GM19438 (cell line): ENCODE measurements at regions not wholly inside any gene's neighbourhood (a gene's known extent, or its start where the extent isn't known, plus 50 kb on each side); places are given as distances from the start of the nearest gene placed in this dataset.
"Not testable (repeated sequence)": the region's sequence is repeated elsewhere in the genome, so short reads cannot be mapped to it uniquely, and the experiment has no call there.

Experiments
- ATAC-seq: cut with Tn5 transposase; IDR thresholded peaks from one replicate; pipeline ENCODE4 v1.9.1; 2021; ENCODE audit warnings: low read depth; ENCODE audit not compliant: unreplicated experiment

- not testable (repeated sequence) for ATAC-seq
Measured at GRCh38 chr2:89786642-89787041, 1095.2 kb downstream of the RPIA start.

DNA sequence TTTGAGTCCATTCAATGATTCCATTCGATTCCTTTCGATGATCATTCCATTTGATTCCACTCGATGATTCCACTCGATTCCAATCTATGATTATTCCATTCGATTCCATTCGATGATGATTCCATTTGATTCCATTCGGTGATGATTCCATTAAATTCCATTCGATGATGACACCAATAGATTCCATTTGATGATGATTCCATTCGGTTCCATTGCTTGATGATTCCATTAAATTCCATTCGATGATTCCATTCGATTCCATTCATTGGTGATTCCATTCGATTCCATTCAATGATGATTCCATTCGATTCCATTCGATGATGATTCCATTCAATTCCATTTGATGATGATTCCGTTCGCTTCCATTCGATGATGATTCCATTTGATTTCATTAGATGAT, 1104.1 kb downstream of the RPIA start:
- not testable (repeated sequence) for ATAC-seq

DNA sequence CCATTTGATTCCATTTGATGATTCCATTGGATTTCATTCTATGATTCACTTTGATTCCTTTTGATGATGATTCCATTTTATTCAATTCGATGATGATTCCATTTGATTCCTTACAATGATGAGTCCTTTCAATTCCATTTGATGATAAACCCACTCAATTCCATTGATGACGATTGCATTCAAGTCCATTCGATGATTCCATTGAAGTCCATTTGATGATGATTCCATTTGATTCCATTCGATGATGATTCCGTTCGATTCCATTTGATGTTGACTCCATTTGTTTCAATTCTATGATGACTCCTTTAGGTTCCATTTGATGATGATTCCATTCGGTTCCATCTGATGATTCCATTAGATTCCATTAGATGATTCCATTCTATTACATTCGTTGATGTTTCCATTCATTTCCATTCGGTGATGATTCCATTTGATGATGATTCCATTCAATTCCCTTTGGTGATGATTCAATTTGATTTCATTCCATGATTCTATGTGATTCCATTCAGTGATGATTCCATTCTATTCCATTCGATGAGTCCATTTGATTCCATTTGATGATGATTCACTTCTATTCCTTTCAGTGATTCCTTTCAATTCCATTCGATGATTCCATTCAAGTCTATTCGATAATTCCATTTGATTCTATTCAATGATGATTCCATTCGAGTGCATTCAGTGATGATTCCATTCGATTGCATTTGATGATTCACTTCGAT, 1106.0 kb downstream of the RPIA start:
- no peak for ATAC-seq

DNA sequence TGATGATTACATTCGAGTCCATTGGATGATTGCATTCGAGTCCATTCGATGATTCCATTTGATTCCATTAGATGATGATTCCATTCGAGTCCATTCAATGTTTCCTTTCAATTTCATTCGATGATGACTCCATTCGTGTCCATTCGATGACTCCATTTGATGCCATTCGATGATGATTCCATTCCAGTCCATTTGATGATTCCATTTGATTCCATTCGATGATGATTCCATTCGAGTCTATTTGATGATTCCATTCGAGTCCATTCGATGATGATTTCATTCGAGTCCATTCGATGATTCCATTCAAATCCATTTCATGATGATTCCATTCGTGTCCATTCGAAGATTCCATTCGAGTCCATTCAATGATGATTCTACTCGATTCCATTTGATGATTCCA, 1109.7 kb downstream of the RPIA start:
- not testable (repeated sequence) for ATAC-seq

- not testable (repeated sequence) for ATAC-seq
Measured at GRCh38 chr2:89806363-89806762, 1114.9 kb downstream of the RPIA start.

DNA sequence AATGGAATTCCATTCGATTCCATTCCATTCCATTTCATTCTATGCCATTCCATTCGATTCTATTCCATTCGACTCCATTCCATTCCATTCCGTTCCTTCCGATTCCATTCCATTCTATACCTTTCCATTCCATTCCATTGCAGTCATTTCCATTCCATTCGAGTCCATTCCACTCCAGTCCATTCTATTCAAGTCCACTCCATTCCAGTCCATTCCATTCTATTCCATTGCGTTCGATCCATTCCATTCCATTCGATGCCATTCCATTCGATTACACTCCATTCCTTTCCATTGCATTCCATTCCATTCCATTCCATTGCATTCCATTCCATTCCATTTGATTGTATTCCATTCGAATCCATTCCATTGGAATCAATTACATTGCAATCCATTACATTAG, 1119.8 kb downstream of the RPIA start:
- no peak for ATAC-seq

GRCh38 chr2:89811910-89812309, 1120.4 kb downstream of the RPIA start:
- not testable (repeated sequence) for ATAC-seq

DNA sequence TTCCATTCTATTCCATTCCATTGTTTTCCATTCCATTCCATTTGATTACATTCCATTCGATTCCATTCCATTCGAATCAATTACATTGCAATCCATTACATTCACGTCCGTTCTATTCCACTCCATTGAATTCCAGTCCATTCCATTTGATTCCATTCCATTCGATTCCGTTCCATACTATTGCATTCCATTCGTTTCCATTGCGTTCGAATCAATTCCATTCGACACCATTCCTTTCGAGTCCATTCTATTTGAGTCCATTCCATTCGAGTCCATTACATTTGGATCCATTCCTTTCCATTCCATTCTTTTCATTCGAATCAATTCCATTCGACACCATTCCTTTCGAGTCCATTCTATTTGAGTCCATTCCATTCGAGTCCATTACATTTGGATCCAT, 1122.9 kb downstream of the RPIA start:
- not testable (repeated sequence) for ATAC-seq

- ATAC-seq, result no peak
Measured at GRCh38 chr2:89818873-89819272, 1127.4 kb downstream of the RPIA start.

GRCh38 chr2:89819809-89820208, 1128.3 kb downstream of the RPIA start:
- no peak for ATAC-seq

GRCh38 chr2:89820248-89820647, 1128.8 kb downstream of the RPIA start:
- no peak for ATAC-seq

GRCh38 chr2:89821455-89821945, 1130.0 kb downstream of the RPIA start:
- no peak for ATAC-seq

DNA sequence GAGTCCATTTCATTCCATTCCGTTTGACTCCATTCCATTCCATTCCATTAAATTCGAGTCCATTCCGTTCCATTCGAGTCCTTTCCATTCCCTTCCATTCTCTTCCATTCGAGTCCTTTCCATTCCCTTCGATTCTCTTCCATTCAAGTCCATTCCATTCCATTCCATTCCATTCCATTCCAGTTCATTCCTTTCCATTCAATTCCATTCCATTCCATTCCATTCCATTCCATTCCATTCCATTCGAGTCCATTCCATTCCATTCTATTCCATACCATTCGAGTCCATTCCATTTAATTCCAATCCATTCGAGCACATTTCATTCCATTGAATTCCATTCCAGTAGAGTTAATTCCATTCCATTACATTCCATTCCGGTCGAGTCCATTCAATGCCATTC, 1130.9 kb downstream of the RPIA start:
- ATAC-seq, result not testable (repeated sequence)

- ATAC-seq, result no peak
Measured at GRCh38 chr2:89823556-89823955, 1132.1 kb downstream of the RPIA start.

DNA sequence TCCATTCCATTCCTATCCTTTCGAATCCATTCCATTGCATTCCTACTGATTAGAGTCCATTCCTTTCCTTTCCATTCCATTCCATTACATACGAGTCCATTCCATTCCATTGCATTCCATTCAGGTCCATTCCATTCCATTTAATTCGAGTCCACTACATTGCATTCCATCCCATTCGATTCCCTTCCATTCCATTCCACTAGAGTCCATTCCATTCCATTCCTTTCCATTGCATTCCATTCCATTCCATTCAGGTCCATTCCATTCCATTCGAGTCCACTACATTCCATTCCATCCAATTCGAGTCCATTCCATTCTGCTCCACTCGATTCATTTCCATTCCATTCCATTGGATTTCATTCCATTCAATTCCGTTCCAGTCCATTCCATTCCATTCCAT, 1133.6 kb downstream of the RPIA start:
- no peak for ATAC-seq

DNA sequence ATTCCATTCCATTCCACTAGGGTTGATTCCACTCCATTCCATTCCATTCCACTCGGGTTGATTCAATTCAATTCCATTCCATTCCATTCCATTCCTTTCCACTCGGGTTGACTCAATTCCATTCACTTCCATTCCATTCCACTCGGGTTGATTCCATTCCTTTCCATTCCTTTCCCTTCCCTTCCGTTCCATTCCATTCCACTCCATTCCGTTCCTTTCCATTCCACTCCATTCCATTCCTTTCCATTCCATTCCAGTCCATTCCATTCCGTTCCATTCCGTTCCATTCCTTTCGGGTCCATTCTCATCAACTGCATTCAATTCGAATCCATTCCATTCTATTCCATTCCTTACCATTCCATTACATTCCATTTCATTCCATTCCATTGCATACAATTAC, 1135.3 kb downstream of the RPIA start:
- not testable (repeated sequence) for ATAC-seq

DNA sequence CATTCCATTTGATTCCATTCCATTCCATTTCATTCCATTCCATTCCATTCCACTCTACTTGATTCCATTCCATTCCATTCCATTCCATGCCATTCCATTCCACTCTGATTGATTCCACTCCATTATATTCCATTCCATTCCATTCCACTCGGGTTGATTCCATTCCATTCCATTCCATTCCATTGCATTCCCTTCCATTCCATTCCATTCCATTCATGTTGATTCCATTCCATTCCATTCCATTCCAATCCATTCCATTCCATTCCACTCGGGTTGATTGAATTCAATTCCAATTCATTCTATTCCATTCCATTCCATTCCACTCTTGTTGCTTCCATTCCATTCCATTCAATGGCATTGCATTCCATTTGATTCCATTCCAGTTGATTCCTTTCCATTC, 1136.4 kb downstream of the RPIA start:
- not testable (repeated sequence) for ATAC-seq

- not testable (repeated sequence) for ATAC-seq
Measured at GRCh38 chr2:89828416-89828815, 1136.9 kb downstream of the RPIA start.

DNA sequence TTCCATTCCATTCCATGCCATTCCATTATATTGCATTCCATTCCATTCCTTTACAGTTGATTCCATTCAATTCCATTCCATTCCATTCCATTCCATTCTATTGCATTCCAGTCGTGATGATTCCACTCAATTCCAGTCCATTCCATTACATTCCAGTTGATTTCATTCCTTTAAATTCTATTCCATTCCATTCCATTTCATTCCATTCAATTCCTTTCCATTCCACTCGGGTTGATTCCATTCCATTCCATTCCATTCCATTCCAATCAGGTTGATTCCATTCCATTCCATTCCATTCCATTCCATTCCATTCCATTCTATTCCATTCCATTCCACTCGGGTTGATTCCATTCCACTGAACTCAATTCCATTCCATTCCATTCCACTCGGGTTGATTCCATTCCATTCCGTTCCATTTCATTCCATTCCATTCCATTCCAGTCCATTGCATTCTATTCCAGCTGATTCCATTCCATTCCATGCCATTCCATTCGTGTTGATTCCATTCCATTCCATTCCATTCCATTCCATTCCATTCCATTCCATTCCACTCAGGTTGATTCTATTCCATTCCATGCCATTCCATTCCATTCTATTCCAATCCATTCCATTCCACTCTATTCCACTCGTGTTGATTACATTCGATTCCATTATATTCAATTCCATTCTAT, 1137.6 kb downstream of the RPIA start:
- ATAC-seq, result not testable (repeated sequence)

DNA sequence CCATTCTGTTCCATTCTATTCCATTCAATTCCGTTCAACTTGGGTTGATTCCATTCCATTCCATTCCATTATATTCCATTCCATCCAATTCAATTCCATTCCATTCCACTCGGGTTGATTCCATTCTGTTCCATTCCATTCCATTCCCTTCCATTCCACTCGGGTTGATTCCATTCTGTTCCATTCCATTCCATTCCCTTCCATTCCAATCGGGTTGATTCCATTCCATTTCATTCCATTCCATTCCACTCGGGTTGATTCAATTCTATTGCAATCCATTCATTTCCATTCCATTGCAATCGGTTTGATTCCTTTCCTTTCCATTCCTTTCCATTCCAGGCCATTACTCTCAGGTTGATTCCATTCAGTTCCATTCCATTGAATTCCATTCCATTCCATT, 1138.4 kb downstream of the RPIA start:
- no peak for ATAC-seq

GRCh38 chr2:89830341-89831218, 1139.1 kb downstream of the RPIA start:
- not testable (repeated sequence) for ATAC-seq
